ENCODE measurements at regions not wholly inside any gene's neighbourhood (a gene's known extent, or its start where the extent isn't known, plus 50 kb on each side); places are given as distances from the start of the nearest gene placed in this dataset.

- TF ChIP-seq CTCF (IDR thresholded peaks at IDR 0.05 in 2 of 3, conservative IDR thresholded peaks at IDR 0.05 in 1 of 3; ENCODE audit: borderline replicate concordance in 1 of 3, insufficient read depth in 1 of 3, low read depth in 2 of 3, low read length in 2 of 3): no peak
- TF ChIP-seq ATF3 (IDR thresholded peaks at IDR 0.05): no peak
- no peak for TF ChIP-seq ELF1 (IDR thresholded peaks at IDR 0.05; ENCODE audit: borderline replicate concordance, low read depth)
- no peak for TF ChIP-seq POLR2A (IDR thresholded peaks at IDR 0.05; ENCODE audit: borderline replicate concordance, extremely low read depth, insufficient read depth, insufficient read length)
Measured at GRCh38 chr20:11195899-11196558, 522.2 kb upstream of the JAG1 start.
